Prostate gland (tissue), 2 donors: ENCODE measurements at regions not wholly inside any gene's neighbourhood (a gene's known extent, or its start where the extent isn't known, plus 50 kb on each side); places are given as distances from the start of the nearest gene placed in this dataset.

Source experiments
- DNase-seq: peaks from one replicate; pipeline ENCODE4 v3.0.0-alpha.2; 2019; ENCODE audit warnings: low spot score
- H3K27ac ChIP-seq, 2 donors: fragments of 200-600 bp; sonication (generic); 2 replicates each; pipeline ENCODE4 v1.5.1; 2017 to 2019
- H3K27me3 ChIP-seq: fragments of 200-600 bp; sonication (generic); replicated peaks from 2 replicates; pipeline ENCODE4 v1.5.1; 2019; ENCODE audit not compliant: insufficient read depth
- H3K36me3 ChIP-seq, 2 donors: fragments of 200-600 bp; sonication (generic); 1 replicate in 1 of 2; 2 replicates in 1 of 2; pipeline versions ENCODE4 v1.5.1 to v1.8.1; 2017 to 2019
- H3K4me1 ChIP-seq: fragments of 200-600 bp; sonication (generic); replicated peaks from 2 replicates; pipeline ENCODE4 v1.5.1; 2019
- H3K4me3 ChIP-seq, 2 donors: fragments of 200-600 bp; sonication (generic); 2 replicates each; pipeline ENCODE4 v1.5.1; 2017 to 2019
- H3K9me3 ChIP-seq: fragments of 200-600 bp; sonication (generic); 2 replicates; pipeline ENCODE4 v1.5.1; 2017
- POLR2A ChIP-seq: fragments of 450-650 bp; IDR thresholded peaks from one replicate; pipeline ENCODE4 v1.6.1; 2016; ENCODE audit warnings: antibody characterized with exemption, mild to moderate bottlenecking
- POLR2AphosphoS5 ChIP-seq: sonication (generic); formaldehyde crosslinking; IDR thresholded peaks from one replicate; pipeline ENCODE4 v1.6.1; 2017; ENCODE audit warnings: antibody characterized with exemption
- WGBS: methylation state at CpG from one replicate; pipeline ENCODE4 v1.1.5; 2018; 5-methylcytosine and 5-hydroxymethylcytosine counted together
- intact Hi-C: fragments of 100-400 bp; cut with DNase I; formaldehyde crosslinking; loops from one replicate; pipeline ENCODE4 v1.14.2; 2022
- TF ChIP-seq, protein P1 (sequence below), 4 experiments: fragments of 200-600 bp in 2 of 4; fragments of 450-650 bp in 2 of 4; sonication (generic) in 2 of 4; IDR thresholded peaks; 1 replicate in 3 of 4; 2 replicates in 1 of 4; pipeline ENCODE4 v1.5.1; 2016 to 2019; ENCODE audit warnings: antibody characterized with exemption in 4 of 4, mild to moderate bottlenecking in 2 of 4, moderate library complexity in 2 of 4

GRCh38 chr18:76593843-76594242 is 98.8 kb upstream of the ZNF516 start:
- Histone ChIP-seq H3K4me1 (no peaks in the 10 kb centered on the region), H3K27ac (no peak overlapping the region), H3K4me3 (no peak overlapping the region), H3K9me3 (no peaks in the 10 kb centered on the region), H3K27me3 (no peaks in the 10 kb centered on the region), H3K36me3 (no peaks in the 10 kb centered on the region)
- intact Hi-C loops: no loop called here
- TF ChIP-seq POLR2AphosphoS5 (no peak), POLR2A (no peak)
- TF ChIP-seq, protein P1, sequence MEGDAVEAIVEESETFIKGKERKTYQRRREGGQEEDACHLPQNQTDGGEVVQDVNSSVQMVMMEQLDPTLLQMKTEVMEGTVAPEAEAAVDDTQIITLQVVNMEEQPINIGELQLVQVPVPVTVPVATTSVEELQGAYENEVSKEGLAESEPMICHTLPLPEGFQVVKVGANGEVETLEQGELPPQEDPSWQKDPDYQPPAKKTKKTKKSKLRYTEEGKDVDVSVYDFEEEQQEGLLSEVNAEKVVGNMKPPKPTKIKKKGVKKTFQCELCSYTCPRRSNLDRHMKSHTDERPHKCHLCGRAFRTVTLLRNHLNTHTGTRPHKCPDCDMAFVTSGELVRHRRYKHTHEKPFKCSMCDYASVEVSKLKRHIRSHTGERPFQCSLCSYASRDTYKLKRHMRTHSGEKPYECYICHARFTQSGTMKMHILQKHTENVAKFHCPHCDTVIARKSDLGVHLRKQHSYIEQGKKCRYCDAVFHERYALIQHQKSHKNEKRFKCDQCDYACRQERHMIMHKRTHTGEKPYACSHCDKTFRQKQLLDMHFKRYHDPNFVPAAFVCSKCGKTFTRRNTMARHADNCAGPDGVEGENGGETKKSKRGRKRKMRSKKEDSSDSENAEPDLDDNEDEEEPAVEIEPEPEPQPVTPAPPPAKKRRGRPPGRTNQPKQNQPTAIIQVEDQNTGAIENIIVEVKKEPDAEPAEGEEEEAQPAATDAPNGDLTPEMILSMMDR (IDR thresholded peaks at IDR 0.05): no peak
- 97% methylated on average over 2 of the region's 2 CpGs for WGBS
- no peak for DNase-seq

- Histone ChIP-seq H3K27me3 (no peaks in the 10 kb centered on the region), H3K36me3 (no peaks in the 10 kb centered on the region), H3K27ac (no peak overlapping the region), H3K9me3 (no peaks in the 10 kb centered on the region), H3K4me1 (no peaks in the 10 kb centered on the region), H3K4me3 (no peak overlapping the region)
- WGBS: 18% methylated on average over 10 of the region's 10 CpGs
- TF ChIP-seq POLR2A: no peak
- TF ChIP-seq, protein P1 (IDR thresholded peaks at IDR 0.05): no peak
- no peak for TF ChIP-seq POLR2AphosphoS5
- intact Hi-C loops: no loop called here
- DNase-seq: no peak
These were observed 97.9 kb upstream of the ZNF516 start for GRCh38 chr18:76592981-76593381.

DNA sequence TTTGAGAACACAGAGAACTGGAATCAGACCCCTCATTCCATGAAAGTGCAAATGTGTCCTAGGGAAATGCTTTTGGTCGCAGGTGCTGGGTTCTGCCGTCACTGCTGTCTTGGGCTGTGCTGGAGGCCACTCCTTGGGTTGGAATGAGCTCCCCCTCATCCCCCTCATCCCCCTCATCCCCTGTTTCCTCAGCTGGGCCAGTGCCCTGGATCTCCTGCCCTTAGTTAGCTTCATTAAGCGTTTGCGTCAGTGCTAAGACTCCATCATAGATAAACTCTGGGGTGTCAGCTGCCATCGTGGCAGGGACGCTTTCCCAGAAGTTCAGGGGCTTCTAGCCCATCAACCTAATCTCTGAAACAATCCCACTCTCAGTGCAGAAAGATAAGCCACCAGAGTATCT is 97.1 kb upstream of the ZNF516 start:
- Histone ChIP-seq H3K27me3 (no peaks in the 10 kb centered on the region), H3K9me3 (no peaks in the 10 kb centered on the region), H3K36me3 (no peaks in the 10 kb centered on the region), H3K4me1 (no peaks in the 10 kb centered on the region), H3K4me3 (no peak overlapping the region), H3K27ac (no peak overlapping the region)
- WGBS: 87% methylated on average over 6 of the region's 6 CpGs
- TF ChIP-seq POLR2AphosphoS5 (no peak), POLR2A (no peak)
- TF ChIP-seq, protein P1 (IDR thresholded peaks at IDR 0.05): no peak
- intact Hi-C loops: no loop called here
- no peak for DNase-seq

- TF ChIP-seq, protein P1 (IDR thresholded peaks at IDR 0.05): no peak
- TF ChIP-seq POLR2A: no peak
- no peak for TF ChIP-seq POLR2AphosphoS5
- Histone ChIP-seq H3K27me3 (no peaks in the 10 kb centered on the region), H3K36me3 (no peaks in the 10 kb centered on the region), H3K27ac (no peak overlapping the region), H3K4me3 (no peak overlapping the region), H3K9me3 (no peaks in the 10 kb centered on the region), H3K4me1 (no peaks in the 10 kb centered on the region)
- 87% methylated on average over 14 of the region's 14 CpGs for WGBS
- intact Hi-C loops: no loop called here
- DNase-seq: no peak
These were observed 94.8 kb upstream of the ZNF516 start for GRCh38 chr18:76589866-76590265.

- Histone ChIP-seq H3K27me3 (no peaks in the 10 kb centered on the region), H3K4me3 (no peak overlapping the region), H3K9me3 (no peaks in the 10 kb centered on the region), H3K36me3 (no peaks in the 10 kb centered on the region), H3K4me1 (no peaks in the 10 kb centered on the region), H3K27ac (peak overlapping the region in 1 of 2 donors; percentile 7)
- DNase-seq: no peak
- intact Hi-C loops: no loop called here
- 39% methylated on average over 1 of the region's 1 CpG for WGBS
- TF ChIP-seq POLR2AphosphoS5: no peak
- TF ChIP-seq, protein P1 (IDR thresholded peaks at IDR 0.05): no peak
- TF ChIP-seq POLR2A: no peak
These were observed 94.3 kb upstream of the ZNF516 start for GRCh38 chr18:76589316-76589715.
